Right lobe of liver (tissue), 6 donors: ENCODE measurements at regions not wholly inside any gene's neighbourhood (a gene's known extent, or its start where the extent isn't known, plus 50 kb on each side); places are given as distances from the start of the nearest gene placed in this dataset.
A peak's percentile ranks its signal among the peaks of the same experiment; 100 is the strongest.

Experiments
- ATAC-seq, 4 donors: fragments of 200-7000 bp; cut with Tn5 transposase; one replicate each; pipeline ENCODE4 v1.9.1; 2020; ENCODE audit warnings: mild to moderate bottlenecking in 4 of 4, moderate library complexity in 4 of 4
- DNase-seq, 3 donors: peaks; one replicate each; pipeline ENCODE4 v3.0.0-alpha.2; 2020
- H3K27ac ChIP-seq, 3 donors: fragments of 200-600 bp; one replicate each; pipeline ENCODE4 v1.8.0; 2022
- H3K27me3 ChIP-seq, 2 donors: fragments of 200-600 bp; one replicate each; pipeline ENCODE4 v1.8.0; 2022
- H3K36me3 ChIP-seq, 4 donors: fragments of 200-600 bp; sonication (generic) in 1 of 4; one replicate each; pipeline versions ENCODE4 v1.5.1 to v1.8.0; 2017 to 2022; ENCODE audit warnings: control low read depth in 1 of 4
- H3K4me1 ChIP-seq, 4 donors: fragments of 200-600 bp; sonication (generic) in 1 of 4; one replicate each; pipeline versions ENCODE4 v1.5.1 to v1.8.0; 2017 to 2022; ENCODE audit warnings: control low read depth in 1 of 4
- H3K4me3 ChIP-seq, 3 donors: fragments of 200-600 bp; one replicate each; pipeline ENCODE4 v1.8.0; 2022
- H3K9me3 ChIP-seq, 4 donors: fragments of 200-600 bp; sonication (generic) in 1 of 4; one replicate each; pipeline versions ENCODE4 v1.5.1 to v1.8.0; 2017 to 2022; ENCODE audit warnings: control low read depth in 1 of 4
- POLR2A ChIP-seq: fragments of 450-650 bp; IDR thresholded peaks from one replicate; pipeline ENCODE4 v1.6.1; 2017; ENCODE audit warnings: antibody characterized with exemption, mild to moderate bottlenecking
- WGBS: methylation state at CpG from one replicate; pipeline ENCODE4 v1.1.6; 2018; ENCODE audit warnings: low coverage, low lambda C conversion rate; ENCODE audit not compliant: insufficient coverage; ENCODE audit errors: missing lambda C conversion rate; 5-methylcytosine and 5-hydroxymethylcytosine counted together
- intact Hi-C, 2 donors: fragments of 100-400 bp; cut with DNase I; formaldehyde crosslinking; loops; one replicate each; pipeline versions ENCODE4 v1.11.2 to v1.14.1; 2022
- TF ChIP-seq, protein P1 (sequence below), 4 donors: fragments of 200-600 bp in 3 of 4; fragments of 450-650 bp in 1 of 4; IDR thresholded peaks; one replicate each; pipeline versions ENCODE4 v1.5.1 to v1.8.0; 2016 to 2022; ENCODE audit warnings: antibody characterized with exemption in 4 of 4, mild to moderate bottlenecking in 2 of 4
- donor health status: DM: no; HTN: yes; CAD: no.
- donor health status: DM: no; HTN: no; CAD: no.
- donor health status: DM: no; HTN: no; CAD: no.
- donor health status: DM: no; HTN: yes; CAD: no.
- donor health status: DM: no; HTN: yes; CAD: no.

DNA sequence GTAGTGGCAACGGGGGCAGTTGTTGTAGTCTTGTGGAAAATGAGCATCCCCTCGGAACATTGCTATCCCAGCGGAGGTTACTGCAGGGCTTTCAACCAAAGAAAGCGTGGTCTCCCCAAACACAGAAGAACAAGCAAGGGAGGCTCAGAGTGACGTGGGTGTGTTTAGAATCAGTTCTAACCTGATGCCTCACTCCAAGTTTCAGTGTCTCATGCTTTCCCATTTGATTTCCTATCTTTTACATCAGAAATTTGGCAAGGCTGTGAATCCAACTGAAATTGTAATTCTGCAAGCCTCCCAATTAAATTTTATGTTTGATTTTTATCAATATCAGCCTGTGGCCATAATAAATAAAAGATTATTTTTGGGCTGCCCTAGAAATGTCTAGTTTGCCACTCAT, 156.1 kb upstream of the LNX1 start:
- no peaks in the 10 kb centered on the region for H3K4me1 ChIP-seq
- no peaks in the 10 kb centered on the region for H3K27me3 ChIP-seq
- intact Hi-C loops: no loop called here
- H3K9me3 ChIP-seq: no peaks in the 10 kb centered on the region
- TF ChIP-seq, protein P1, sequence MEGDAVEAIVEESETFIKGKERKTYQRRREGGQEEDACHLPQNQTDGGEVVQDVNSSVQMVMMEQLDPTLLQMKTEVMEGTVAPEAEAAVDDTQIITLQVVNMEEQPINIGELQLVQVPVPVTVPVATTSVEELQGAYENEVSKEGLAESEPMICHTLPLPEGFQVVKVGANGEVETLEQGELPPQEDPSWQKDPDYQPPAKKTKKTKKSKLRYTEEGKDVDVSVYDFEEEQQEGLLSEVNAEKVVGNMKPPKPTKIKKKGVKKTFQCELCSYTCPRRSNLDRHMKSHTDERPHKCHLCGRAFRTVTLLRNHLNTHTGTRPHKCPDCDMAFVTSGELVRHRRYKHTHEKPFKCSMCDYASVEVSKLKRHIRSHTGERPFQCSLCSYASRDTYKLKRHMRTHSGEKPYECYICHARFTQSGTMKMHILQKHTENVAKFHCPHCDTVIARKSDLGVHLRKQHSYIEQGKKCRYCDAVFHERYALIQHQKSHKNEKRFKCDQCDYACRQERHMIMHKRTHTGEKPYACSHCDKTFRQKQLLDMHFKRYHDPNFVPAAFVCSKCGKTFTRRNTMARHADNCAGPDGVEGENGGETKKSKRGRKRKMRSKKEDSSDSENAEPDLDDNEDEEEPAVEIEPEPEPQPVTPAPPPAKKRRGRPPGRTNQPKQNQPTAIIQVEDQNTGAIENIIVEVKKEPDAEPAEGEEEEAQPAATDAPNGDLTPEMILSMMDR (IDR thresholded peaks at IDR 0.05): no peak
- no peak for TF ChIP-seq POLR2A
- ATAC-seq (no peak), DNase-seq (no peak)
- no peak overlapping the region for H3K4me3 ChIP-seq
- 85% methylated on average over 3 of the region's 5 CpGs for WGBS
- no peak overlapping the region for H3K27ac ChIP-seq
- H3K36me3 ChIP-seq: no peaks in the 10 kb centered on the region

- Histone ChIP-seq H3K27ac (no peak overlapping the region), H3K9me3 (no peaks in the 10 kb centered on the region), H3K27me3 (no peaks in the 10 kb centered on the region), H3K4me3 (no peak overlapping the region), H3K36me3 (no peaks in the 10 kb centered on the region), H3K4me1 (no peaks in the 10 kb centered on the region)
- intact Hi-C loops: no loop called here
- TF ChIP-seq, protein P1 (IDR thresholded peaks at IDR 0.05): no peak
- no peak for TF ChIP-seq POLR2A
- ATAC-seq: no peak
- peak in 1 of 3 donors; percentile 21 for DNase-seq
- WGBS: 20% methylated on average over 3 of the region's 4 CpGs
Measured at GRCh38 chr4:53744446-53745160, 153.3 kb upstream of the LNX1 start.

DNA sequence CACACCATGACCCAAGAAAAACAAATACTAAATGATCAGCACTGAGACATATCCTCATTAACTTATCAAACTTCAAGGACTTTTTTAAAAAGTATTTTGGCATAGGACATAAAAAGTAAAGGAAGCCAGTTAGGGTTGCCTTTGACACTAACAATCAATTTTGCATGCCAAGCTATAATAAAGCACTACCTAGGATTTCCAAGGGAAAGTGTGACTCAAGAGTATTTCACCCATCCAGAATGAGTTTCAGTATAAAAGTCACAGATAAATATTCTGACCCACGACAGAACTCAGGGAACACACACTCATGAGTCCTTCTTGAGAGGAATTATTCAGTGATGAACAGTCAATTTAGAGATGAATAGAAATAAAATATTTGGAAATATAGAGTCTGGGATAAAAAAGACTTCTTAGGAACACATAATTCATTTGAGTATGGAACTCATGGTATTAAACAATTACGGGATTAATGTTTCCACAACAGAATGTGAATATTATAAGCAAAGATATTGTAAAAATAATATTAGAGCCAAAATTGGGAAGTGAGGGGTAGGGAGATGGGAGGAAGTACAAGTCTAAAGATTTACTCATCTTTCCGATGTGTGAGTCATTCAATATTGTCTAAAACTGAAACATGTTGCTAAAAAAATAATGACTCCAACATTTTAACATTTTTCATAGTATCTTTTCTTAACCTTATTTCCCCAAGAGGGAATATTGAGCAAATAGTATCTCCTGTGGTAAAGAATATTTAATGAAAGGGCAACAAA, 143.5 kb upstream of the LNX1 start:
- no peak overlapping the region for H3K27ac ChIP-seq
- H3K36me3 ChIP-seq: no peaks in the 10 kb centered on the region
- no peaks in the 10 kb centered on the region for H3K9me3 ChIP-seq
- TF ChIP-seq, protein P1 (IDR thresholded peaks at IDR 0.05): no peak
- no peak for TF ChIP-seq POLR2A
- DNase-seq (no peak), ATAC-seq (peak in 1 of 4 donors; percentile 46)
- no peaks in the 10 kb centered on the region for H3K27me3 ChIP-seq
- no peak overlapping the region for H3K4me3 ChIP-seq
- intact Hi-C loops: no loop called here
- H3K4me1 ChIP-seq: no peaks in the 10 kb centered on the region
- 49% methylated on average over 3 of the region's 3 CpGs for WGBS

- intact Hi-C loops: no loop called here
- no peak overlapping the region for H3K27ac ChIP-seq
- H3K27me3 ChIP-seq: no peaks in the 10 kb centered on the region
- DNase-seq (no peak), ATAC-seq (no peak)
- H3K4me3 ChIP-seq: no peak overlapping the region
- no peaks in the 10 kb centered on the region for H3K36me3 ChIP-seq
- TF ChIP-seq, protein P1 (IDR thresholded peaks at IDR 0.05): no peak
- TF ChIP-seq POLR2A: no peak
- H3K9me3 ChIP-seq: no peaks in the 10 kb centered on the region
- no peaks in the 10 kb centered on the region for H3K4me1 ChIP-seq
- 67% methylated on average over 8 of the region's 8 CpGs for WGBS
Measured at GRCh38 chr4:53734182-53734581, 142.9 kb upstream of the LNX1 start.
